GM20000 (cell line): ENCODE measurements at regions not wholly inside any gene's neighbourhood (a gene's known extent, or its start where the extent isn't known, plus 50 kb on each side); places are given as distances from the start of the nearest gene placed in this dataset.

ENCODE experiments used
- DNase-seq: peaks from one replicate; pipeline ENCODE4 v3.0.0; 2012; ENCODE audit warnings: low spot score
- CTCF ChIP-seq: IDR thresholded peaks from 2 replicates; pipeline ENCODE4 v1.5.1; 2012; ENCODE audit warnings: mild to moderate bottlenecking, control low read depth; ENCODE audit errors: extremely low read depth, missing control alignments

DNA sequence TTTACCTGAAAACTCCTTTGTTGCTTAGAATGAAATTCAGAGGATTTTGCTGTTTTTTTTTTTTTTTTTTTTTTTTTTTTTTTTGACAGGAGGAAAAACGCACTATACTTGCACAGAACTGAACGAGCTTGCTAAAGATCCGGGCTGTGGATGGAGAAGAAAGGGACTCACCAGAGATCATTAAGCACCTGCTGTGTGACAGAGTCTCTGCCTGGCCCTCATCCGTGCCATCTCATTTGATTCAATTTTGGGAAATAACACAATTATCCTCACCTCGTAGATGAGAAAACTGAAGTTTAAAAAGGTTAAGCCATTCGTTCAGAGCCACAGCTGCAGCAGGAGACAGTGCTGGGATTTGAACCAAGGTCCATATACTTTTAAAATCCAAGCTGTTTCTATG is 775.4 kb upstream of the ID2 start:
- DNase-seq: no peak
- TF ChIP-seq CTCF: no peak

DNA sequence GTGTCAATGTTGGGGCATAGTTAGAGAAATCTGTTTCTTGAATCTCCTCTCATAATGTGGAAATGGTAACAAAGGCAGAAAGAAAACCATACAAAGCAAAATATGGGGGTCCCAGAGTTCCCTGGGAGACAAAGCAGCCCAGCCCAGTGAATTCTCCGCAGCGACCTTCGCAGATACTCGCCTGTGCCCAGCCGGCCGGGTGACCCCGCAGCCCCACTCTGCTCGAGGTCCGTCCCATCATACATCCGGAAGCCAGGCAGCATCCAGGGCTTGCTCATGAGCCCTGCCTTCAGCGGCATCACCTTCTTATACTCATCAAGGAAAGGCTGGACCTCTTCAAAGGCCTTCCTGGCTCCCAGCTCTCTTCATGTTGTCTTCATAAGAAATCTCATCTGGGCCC is 774.8 kb upstream of the ID2 start:
- TF ChIP-seq CTCF: no peak
- DNase-seq: no peak

DNA sequence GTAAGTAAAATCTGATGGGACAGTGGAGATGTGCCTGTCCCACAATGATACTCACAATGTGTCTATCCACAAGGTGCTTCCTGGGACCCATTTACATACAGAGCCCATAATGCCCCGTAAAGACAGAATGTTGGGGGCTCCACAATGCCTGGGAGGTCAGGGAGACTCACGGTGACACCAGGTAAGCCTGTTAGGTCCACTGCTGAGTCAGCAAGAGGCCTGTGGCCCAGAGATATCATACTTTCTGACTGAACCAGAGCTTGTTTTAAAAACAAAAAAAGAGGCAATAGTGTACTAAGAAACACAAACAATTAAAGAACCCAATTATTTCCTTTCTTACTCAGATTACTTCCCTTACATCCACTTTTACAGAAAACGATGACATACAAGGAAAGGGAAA is 771.1 kb upstream of the ID2 start:
- no peak for TF ChIP-seq CTCF

GRCh38 chr2:7911196-7911595 is 770.7 kb upstream of the ID2 start:
- TF ChIP-seq CTCF: no peak
- no peak for DNase-seq

More for the DNA sequence above, 771.1 kb upstream of the ID2 start:
- DNase-seq: no peak

- no peak for DNase-seq
Measured at GRCh38 chr2:7913974-7914373, 767.9 kb upstream of the ID2 start.

GRCh38 chr2:7915302-7916091 is 766.4 kb upstream of the ID2 start:
- no peak for TF ChIP-seq CTCF
- no peak for DNase-seq

More at GRCh38 chr2:7913974-7914373, 767.9 kb upstream of the ID2 start:
- no peak for TF ChIP-seq CTCF

GRCh38 chr2:7916670-7917069 is 765.2 kb upstream of the ID2 start:
- DNase-seq: no peak
- no peak for TF ChIP-seq CTCF
